ENCODE measurements at regions not wholly inside any gene's neighbourhood (a gene's known extent, or its start where the extent isn't known, plus 50 kb on each side); places are given as distances from the start of the nearest gene placed in this dataset.

GRCh38 chr13:76737526-76737925 is 148.7 kb downstream of the KCTD12 start:
- WGBS, 2 donors: 96 to 98% methylated on average over 3 of the region's 3 CpGs
- no peak for ATAC-seq
- no peaks in the 10 kb centered on the region for H3K27me3 ChIP-seq
- H3K9me3 ChIP-seq: peaks cover 0 to 16% (median 5%) of the 10 kb centered on the region in 11 donors
- DNase-seq: no peak
- no peak overlapping the region for H3K4me3 ChIP-seq
- H3K4me1 ChIP-seq: no peaks in the 10 kb centered on the region
- TF ChIP-seq CTCF (IDR thresholded peaks at IDR 0.05): no peak
- H3K36me3 ChIP-seq: no peaks in the 10 kb centered on the region
- H3K27ac ChIP-seq: no peak overlapping the region
- intact Hi-C loops (cut with DNase I): no loop called here

- WGBS, 2 donors: 87 to 90% methylated on average over 3 of the region's 3 CpGs
- H3K4me1 ChIP-seq: peaks cover 0 to under 1% (median 0%) of the 10 kb centered on the region in 9 donors
- ATAC-seq (no peak), DNase-seq (no peak)
- H3K36me3 ChIP-seq: no peaks in the 10 kb centered on the region
- peaks cover 0 to 1% (median 0%) of the 10 kb centered on the region in 11 donors for H3K9me3 ChIP-seq
- no peak overlapping the region for H3K27ac ChIP-seq
- no peaks in the 10 kb centered on the region for H3K27me3 ChIP-seq
- intact Hi-C loops (cut with DNase I): no loop called here
- no peak overlapping the region for H3K4me3 ChIP-seq
- no peak for TF ChIP-seq CTCF (IDR thresholded peaks at IDR 0.05)
Measured at GRCh38 chr13:76735641-76736040, 150.6 kb downstream of the KCTD12 start.

DNA sequence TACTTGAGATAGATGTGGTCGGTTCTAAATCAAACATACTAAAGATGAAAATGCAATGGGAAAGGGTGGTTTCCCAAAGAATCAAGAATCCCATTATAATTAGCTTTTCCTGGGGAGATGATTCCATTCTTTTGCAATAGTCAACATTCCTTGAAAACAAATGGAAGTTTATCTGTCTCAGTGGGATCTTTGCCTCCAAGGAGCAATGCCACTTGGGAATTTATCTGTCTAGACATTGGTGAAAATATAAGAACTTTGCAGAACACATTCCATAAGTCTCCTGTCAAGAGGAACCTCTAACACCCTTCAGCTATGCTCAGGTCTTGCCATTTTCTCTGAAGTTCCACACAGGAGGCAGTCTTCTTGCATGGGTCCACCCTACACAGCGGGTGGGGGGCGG is 152.5 kb downstream of the KCTD12 start:
- no peaks in the 10 kb centered on the region for H3K27me3 ChIP-seq
- no peak for ATAC-seq
- no peak for DNase-seq
- no peak overlapping the region for H3K27ac ChIP-seq
- no peaks in the 10 kb centered on the region for H3K36me3 ChIP-seq
- intact Hi-C loops (cut with DNase I): no loop called here
- no peak overlapping the region for H3K4me3 ChIP-seq
- WGBS, 2 donors: 87 to 88% methylated on average over 3 of the region's 3 CpGs
- H3K4me1 ChIP-seq: peaks cover 0 to 19% (median 7%) of the 10 kb centered on the region in 9 donors
- H3K9me3 ChIP-seq: no peaks in the 10 kb centered on the region
- TF ChIP-seq CTCF (IDR thresholded peaks at IDR 0.05): no peak

DNA sequence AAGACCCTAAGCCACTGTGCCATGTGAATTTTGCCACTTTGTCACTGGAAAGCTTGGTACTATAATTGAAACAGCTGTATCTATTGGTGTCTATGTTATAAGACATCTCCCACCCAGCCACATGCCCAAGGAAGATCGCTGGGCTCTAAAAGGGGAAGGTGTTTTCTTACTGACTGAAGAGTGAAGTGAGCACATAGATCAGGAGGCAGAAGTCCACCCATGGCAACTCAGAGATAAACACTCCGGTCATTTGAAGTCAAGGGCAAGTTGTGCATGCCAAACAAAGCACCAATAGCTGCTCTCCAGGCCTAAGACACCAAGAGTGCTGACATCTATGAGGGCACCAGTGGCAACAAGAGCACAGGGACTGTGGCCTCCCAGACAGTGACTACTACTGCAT is 153.8 kb downstream of the KCTD12 start:
- Histone ChIP-seq H3K36me3 (no peaks in the 10 kb centered on the region), H3K27ac (no peak overlapping the region), H3K9me3 (no peaks in the 10 kb centered on the region), H3K4me3 (no peak overlapping the region), H3K27me3 (no peaks in the 10 kb centered on the region), H3K4me1 (peaks cover 0 to 20% (median 7%) of the 10 kb centered on the region in 9 donors)
- no peak for DNase-seq
- whole genome bisulfite sequencing, 2 donors: 75 to 78% methylated on average over 2 of the region's 2 CpGs
- intact Hi-C loops (cut with DNase I): no loop called here
- TF ChIP-seq CTCF (IDR thresholded peaks at IDR 0.05): no peak
- peak in 2 of 8 donors; percentile 39 to 55 for ATAC-seq
